Sigmoid colon (tissue), 4 donors: ENCODE measurements at regions not wholly inside any gene's neighbourhood (a gene's known extent, or its start where the extent isn't known, plus 50 kb on each side); places are given as distances from the start of the nearest gene placed in this dataset.

ENCODE experiments used
- POLR2AphosphoS5 ChIP-seq, 4 donors: sonication (generic); formaldehyde crosslinking; IDR thresholded peaks; one replicate each; pipeline ENCODE4 v1.6.1; 2017; ENCODE audit warnings: antibody characterized with exemption in 4 of 4
- TF ChIP-seq, protein P1 (sequence below), 4 experiments: fragments of 450-650 bp in 3 of 4; fragments of 200-600 bp in 1 of 4; IDR thresholded peaks; one replicate each; pipeline ENCODE4 v1.5.1; 2016 to 2019; ENCODE audit warnings: antibody characterized with exemption in 4 of 4, mild to moderate bottlenecking in 3 of 4, moderate library complexity in 2 of 4

DNA sequence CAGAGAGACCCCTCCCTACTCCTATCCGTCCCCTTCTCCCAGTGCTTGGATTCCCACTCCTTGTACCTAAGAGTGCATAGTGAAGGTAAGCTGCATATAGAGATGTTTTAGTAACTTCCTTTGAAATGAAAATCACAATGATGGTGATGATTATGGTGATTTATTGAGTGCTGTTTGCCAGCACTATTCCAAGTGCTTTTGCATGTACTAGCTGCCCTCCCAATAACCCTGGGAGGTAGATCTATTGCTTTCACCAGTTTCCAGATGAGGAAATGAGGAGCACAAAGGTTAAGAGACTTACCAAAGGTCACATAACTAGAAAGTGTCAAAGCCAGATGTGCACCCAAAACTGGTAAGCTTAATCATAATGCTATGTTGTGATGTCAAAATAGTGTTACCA, 80.4 kb upstream of the NEUROD6 start:
- TF ChIP-seq, protein P1, sequence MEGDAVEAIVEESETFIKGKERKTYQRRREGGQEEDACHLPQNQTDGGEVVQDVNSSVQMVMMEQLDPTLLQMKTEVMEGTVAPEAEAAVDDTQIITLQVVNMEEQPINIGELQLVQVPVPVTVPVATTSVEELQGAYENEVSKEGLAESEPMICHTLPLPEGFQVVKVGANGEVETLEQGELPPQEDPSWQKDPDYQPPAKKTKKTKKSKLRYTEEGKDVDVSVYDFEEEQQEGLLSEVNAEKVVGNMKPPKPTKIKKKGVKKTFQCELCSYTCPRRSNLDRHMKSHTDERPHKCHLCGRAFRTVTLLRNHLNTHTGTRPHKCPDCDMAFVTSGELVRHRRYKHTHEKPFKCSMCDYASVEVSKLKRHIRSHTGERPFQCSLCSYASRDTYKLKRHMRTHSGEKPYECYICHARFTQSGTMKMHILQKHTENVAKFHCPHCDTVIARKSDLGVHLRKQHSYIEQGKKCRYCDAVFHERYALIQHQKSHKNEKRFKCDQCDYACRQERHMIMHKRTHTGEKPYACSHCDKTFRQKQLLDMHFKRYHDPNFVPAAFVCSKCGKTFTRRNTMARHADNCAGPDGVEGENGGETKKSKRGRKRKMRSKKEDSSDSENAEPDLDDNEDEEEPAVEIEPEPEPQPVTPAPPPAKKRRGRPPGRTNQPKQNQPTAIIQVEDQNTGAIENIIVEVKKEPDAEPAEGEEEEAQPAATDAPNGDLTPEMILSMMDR (IDR thresholded peaks at IDR 0.05): no peak
- no peak for TF ChIP-seq POLR2AphosphoS5 (IDR thresholded peaks at IDR 0.05)
